Keratinocyte (primary cell): ENCODE measurements at regions not wholly inside any gene's neighbourhood (a gene's known extent, or its start where the extent isn't known, plus 50 kb on each side); places are given as distances from the start of the nearest gene placed in this dataset.
A peak's percentile ranks its signal among the peaks of the same experiment; 100 is the strongest.

Source experiments
- CTCF ChIP-seq, 3 experiments: IDR thresholded peaks in 1 of 3; conservative IDR thresholded peaks in 1 of 3; optimal IDR thresholded peaks in 1 of 3; 2 replicates in 2 of 3; 3 replicates in 1 of 3; pipeline versions ENCODE3 to v1.5.1; 2011; ENCODE audit warnings: low read length in 3 of 3, mild to moderate bottlenecking in 3 of 3, moderate library complexity in 2 of 3, control low read depth in 1 of 3, inconsistent platforms in 1 of 3; ENCODE audit not compliant: insufficient read depth in 2 of 3; ENCODE audit errors: extremely low read depth in 1 of 3
- EZH2 ChIP-seq: IDR thresholded peaks from one replicate; pipeline ENCODE4 v1.6.1; 2012; ENCODE audit warnings: inconsistent platforms, mild to moderate bottlenecking, low read length, moderate library complexity

- TF ChIP-seq CTCF (optimal IDR thresholded peaks at IDR 0.05 in 1 of 3, IDR thresholded peaks at IDR 0.05 in 1 of 3, conservative IDR thresholded peaks at IDR 0.05 in 1 of 3; ENCODE audit: extremely low read depth in 1 of 3, insufficient read depth in 2 of 3, low read length in 3 of 3) (peak; percentile 97 to 100 (median 99)), EZH2 (no peak)
Measured at GRCh38 chr2:7097353-7097895, 180.2 kb downstream of the RNF144A start.
